ENCODE measurements at regions not wholly inside any gene's neighbourhood (a gene's known extent, or its start where the extent isn't known, plus 50 kb on each side); places are given as distances from the start of the nearest gene placed in this dataset.

DNA sequence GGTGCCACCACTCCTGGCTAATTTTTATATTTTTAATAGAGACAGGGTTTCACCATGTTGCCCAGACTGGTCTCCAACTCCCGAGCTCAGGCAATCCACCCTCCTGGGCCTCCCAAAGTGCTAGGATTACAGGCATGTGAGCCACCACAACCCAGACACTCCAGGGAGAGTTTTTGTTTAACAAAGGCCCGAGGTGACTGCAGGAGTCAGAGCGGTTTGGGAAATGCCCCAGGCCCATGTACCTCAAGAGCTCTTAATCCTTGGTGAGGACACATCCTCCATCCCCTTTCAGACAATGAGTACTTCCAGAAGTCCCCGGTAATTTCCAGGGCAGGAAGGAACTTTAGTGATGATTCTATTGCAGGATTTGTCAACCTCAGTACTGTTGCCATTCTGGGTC is 176.0 kb downstream of the ESRRB start:
- no peak for DNase-seq (ENCODE audit: low read depth)

GRCh38 chr14:76564471-76565422 is 188.8 kb downstream of the ESRRB start:
- peak; percentile 4 for DNase-seq (ENCODE audit: low read depth)

GRCh38 chr14:76566439-76566838 is 190.5 kb downstream of the ESRRB start:
- no peak for DNase-seq (ENCODE audit: low read depth)

DNA sequence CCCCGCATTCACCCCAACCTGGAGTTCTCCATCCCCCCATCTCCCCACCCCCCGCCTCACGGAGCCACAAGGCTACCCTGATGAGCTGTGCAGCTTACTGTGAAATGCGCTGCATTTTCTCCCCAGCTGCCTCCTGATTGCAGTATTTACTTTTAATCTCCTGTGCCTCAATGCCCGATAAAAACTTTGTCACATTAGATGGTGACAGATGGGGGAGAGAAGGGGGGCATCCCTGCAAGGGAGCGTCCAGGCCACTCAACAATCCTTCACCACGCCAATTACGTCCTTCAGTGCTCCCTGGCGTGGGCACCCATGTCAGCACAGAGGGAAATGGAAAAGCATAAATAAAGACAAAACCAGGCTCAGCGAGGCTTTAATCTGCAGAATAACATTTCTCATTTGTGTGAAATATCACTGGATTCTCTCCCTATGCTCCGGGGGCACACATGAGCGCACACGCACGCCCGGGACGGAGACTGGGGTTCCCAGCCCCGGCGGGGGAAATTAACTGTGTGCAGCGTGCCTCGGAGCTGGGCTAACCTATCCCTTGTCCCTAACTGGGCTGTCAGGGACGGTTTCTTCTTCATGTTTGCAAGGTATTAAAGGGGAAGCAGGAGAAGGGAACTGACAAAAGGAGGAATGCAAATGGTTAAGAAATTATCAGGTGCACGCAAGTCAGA is 186.7 kb upstream of the VASH1 start:
- no peak for DNase-seq (ENCODE audit: low read depth)

- no peak for DNase-seq (ENCODE audit: low read depth)
These were observed 186.2 kb upstream of the VASH1 start for GRCh38 chr14:76575108-76575507.

DNA sequence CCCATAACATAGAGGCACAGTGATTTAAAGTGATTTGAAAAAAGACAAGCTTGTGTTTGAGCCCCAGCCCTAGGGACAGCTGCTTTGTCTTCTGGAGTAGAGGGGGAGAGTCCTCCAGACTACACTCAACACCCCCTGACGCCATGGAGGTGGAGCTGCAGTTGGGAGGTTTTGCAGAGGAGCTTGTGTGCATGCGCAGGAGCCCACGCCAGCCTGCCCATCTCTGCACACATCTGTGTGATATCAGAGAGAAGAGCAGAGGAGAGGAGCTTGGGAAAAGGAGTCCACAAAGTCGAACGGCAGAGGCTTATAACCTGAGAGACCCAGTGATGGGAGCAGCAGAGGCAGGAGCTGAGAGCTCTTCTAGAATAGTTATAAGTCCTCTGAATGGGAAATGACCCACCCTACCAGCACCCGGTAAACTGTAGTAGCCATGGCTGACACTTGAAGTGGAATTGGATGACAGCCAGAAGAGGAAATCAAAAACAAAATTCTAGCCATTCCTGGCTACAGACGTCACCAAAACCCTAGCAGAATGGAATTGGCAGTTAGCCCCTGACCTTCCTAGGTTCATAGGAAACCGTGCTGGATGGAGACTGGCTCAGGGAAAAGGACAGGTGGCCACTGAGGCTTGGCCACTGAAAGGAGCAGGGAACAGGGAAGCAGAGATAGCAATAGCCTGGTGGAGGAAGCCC is 185.1 kb upstream of the VASH1 start:
- DNase-seq (ENCODE audit: low read depth), result no peak

DNA sequence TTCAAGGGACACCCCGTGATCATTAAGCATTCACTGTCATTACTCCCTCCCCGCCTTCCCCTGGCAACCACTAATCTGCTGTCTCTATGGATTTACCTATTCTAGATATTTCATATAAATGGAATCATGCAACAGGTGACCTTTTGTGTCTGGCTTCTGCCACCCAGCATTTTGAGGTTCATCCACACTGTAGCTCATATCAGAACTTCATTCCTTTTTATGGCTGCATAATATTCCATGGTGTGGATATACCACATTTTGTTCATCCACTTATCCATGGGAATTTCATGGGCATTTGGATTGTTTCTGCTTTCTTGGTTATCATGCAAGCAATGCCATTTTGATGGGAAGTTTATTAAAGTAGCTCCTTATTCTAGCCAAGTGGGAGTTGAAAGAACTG is 184.2 kb upstream of the VASH1 start:
- DNase-seq (ENCODE audit: low read depth), result no peak

GRCh38 chr14:76577837-76578236 is 183.4 kb upstream of the VASH1 start:
- DNase-seq (ENCODE audit: low read depth), result no peak

GRCh38 chr14:76580399-76580798 is 180.9 kb upstream of the VASH1 start:
- DNase-seq (ENCODE audit: low read depth), result no peak

DNA sequence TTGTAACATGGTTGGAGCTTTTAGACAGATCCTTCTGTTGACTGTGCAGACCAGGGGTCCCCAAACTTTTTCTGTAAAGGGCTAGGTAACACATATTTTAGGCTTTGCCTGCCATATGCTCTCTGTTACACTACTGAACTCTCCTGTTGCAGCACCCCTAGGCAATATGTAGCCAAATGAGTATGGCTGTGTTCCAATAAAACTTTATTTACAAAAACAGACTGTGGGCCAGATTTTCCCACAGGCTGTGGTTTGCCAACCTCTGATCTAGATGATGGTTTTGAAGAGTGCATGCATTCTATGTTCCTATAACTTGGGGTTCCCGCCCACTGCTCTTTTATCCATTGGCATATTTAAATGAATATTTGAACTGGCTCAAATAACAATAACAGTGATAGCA is 180.3 kb upstream of the VASH1 start:
- DNase-seq (ENCODE audit: low read depth), result no peak

GRCh38 chr14:76581592-76581991 is 179.7 kb upstream of the VASH1 start:
- DNase-seq (ENCODE audit: low read depth), result no peak

DNA sequence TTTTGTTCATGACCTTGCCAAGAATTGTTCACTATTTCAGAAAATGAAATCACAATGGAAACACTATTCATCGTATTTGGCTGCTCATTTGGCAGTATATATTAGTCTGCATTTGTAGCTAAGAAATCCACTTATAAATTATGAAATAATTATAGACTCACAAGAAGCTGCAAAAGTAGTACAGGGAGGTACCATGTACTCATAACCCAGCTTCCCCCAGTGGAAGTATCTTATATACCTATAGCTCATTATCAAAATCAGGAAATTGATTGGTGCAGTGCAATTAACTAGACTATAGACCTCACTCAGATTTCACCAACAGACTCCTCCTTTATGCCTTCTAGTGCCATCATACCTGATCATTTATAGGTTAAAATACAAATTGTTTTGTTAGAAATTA is 178.8 kb upstream of the VASH1 start:
- no peak for DNase-seq (ENCODE audit: low read depth)

GRCh38 chr14:76583174-76583573 is 178.1 kb upstream of the VASH1 start:
- DNase-seq (ENCODE audit: low read depth), result no peak

- no peak for DNase-seq (ENCODE audit: low read depth)
These were observed 177.5 kb upstream of the VASH1 start for GRCh38 chr14:76583805-76584204.

GRCh38 chr14:76584271-76584702 is 177.0 kb upstream of the VASH1 start:
- no peak for DNase-seq (ENCODE audit: low read depth)

DNA sequence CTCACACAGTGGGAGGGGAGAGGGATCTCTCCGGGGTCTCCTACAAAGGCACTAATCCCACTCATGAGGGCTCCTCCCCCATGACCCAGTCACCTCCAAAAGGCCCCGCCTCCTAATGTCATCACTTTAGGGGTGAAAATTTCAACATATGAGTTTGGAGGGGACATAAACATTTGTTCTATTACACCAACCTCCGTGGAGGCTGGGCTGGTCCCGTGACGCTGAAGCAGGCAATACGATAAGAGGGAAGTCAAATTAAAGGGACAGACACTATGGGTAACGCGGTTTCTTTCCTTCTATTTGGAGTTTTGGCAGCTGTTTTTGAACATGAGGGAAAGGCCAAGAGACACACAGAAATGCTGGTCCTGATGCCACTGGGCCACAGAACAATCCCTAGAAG is 175.7 kb upstream of the VASH1 start:
- no peak for DNase-seq (ENCODE audit: low read depth)

DNA sequence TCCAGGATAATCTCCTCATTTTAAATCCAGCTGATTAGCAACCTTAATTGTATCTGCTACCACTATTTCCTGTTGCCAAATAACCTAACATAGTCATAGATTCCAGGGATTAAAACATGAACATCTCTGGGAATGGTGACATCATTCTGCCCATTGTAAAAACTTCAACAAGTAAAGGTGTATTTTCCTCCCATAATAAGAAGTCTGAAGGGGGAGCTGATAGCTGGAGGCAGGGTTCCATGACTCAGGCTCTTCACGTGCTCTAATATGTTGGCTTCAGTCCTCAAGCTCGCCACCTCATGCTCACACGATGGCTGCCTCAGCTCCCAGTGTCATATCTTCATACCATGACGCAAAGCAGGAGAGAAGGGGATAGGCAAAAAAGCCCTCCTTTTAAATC is 172.0 kb upstream of the VASH1 start:
- DNase-seq (ENCODE audit: low read depth), result no peak

DNA sequence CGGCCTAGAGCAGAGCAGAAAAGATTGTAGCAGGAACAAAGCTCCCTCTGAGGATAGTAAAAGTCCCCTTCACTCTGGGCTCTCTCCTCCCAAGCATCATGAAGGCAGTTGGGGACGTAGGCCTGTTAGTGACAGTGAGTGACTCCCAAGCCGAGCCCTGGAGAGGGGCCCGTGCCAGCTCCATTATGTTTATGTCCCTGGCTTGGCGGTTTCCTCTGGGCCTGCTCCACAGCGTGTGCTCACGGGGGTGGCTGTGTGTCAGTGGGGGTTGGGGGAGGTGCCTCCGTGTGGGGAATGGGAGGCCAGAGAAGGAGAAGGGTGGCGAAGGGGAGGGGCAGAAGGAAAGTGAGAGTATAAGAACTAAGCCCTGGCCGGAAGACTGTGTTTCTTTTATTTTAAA is 170.0 kb upstream of the VASH1 start:
- no peak for DNase-seq (ENCODE audit: low read depth)

DNA sequence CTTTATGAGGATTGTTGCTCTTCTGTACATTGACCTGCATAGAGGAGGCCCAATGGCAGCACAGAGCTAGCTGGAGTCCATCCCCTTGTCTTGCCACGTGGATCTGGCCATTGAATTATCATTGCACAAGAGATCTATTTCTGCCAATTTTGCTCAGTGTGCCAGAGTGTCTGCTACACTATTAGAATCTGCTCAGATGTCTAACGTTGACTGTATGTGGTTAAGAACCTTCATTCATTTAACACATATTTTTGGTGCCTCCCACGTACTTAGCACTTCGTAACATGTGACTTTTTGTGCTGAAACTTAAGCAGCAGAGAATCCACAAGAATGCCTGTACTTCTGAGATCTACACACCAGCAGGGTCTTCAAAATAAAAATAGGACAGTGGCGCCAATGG is 166.0 kb upstream of the VASH1 start:
- no peak for DNase-seq (ENCODE audit: low read depth)

- no peak for DNase-seq (ENCODE audit: low read depth)
These were observed 163.9 kb upstream of the VASH1 start for GRCh38 chr14:76597387-76597786.

DNA sequence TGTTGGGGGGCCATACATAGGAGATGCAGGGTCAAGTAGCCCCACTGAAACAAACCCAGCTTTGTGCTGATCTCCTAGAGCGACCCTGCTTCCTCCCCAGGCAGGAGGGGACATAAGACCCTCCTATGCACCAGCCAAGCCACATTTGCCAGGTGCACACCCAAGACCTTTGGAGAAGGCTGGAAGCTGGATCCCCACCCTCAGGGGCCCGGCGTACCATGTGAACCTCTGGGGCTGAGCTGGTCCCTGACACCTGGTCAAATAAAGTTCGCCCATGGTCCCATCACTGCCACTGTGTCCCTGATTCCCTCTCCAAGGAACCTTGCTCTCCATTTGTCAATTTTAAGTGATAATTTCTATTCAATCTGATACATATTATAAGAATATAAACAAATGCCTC is 162.1 kb upstream of the VASH1 start:
- no peak for DNase-seq (ENCODE audit: low read depth)

- no peak for DNase-seq (ENCODE audit: low read depth)
These were observed 161.5 kb upstream of the VASH1 start for GRCh38 chr14:76599559-76600287.

Measured in LHCN-M2 (cell line).